ENCODE measurements at regions not wholly inside any gene's neighbourhood (a gene's known extent, or its start where the extent isn't known, plus 50 kb on each side); places are given as distances from the start of the nearest gene placed in this dataset.

DNA sequence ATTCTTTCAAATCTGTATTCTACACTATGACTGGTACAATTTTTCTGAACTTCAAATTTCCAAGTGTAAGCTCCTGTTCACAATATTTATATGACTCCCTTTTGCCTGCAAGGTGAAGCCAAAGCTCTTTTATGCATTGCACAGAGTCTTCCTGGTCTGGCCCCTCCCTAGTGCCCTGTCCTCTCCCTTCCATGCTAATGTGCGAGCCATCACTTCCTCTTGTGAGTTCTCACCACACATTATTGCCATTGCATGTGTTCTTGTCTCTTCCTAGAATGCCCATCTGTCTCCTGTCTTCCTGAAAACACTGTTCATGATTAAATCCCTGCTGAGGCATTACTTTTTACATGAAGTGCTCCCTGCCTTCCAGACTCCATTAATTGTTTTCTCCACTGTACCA, 169.9 kb downstream of the MC4R start:
- Mint-ChIP-seq H3K4me1 (ENCODE audit: low read depth) (no peaks in the 10 kb centered on the region), H3K27ac (no peak overlapping the region), H3K4me3 (ENCODE audit: low read depth) (no peak overlapping the region), H3K27me3 (peaks cover 12% of the 10 kb centered on the region), H3K9me3 (ENCODE audit: low read depth) (no peaks in the 10 kb centered on the region), H3K36me3 (ENCODE audit: insufficient read depth) (no peaks in the 10 kb centered on the region)
- TF ChIP-seq, protein P1, sequence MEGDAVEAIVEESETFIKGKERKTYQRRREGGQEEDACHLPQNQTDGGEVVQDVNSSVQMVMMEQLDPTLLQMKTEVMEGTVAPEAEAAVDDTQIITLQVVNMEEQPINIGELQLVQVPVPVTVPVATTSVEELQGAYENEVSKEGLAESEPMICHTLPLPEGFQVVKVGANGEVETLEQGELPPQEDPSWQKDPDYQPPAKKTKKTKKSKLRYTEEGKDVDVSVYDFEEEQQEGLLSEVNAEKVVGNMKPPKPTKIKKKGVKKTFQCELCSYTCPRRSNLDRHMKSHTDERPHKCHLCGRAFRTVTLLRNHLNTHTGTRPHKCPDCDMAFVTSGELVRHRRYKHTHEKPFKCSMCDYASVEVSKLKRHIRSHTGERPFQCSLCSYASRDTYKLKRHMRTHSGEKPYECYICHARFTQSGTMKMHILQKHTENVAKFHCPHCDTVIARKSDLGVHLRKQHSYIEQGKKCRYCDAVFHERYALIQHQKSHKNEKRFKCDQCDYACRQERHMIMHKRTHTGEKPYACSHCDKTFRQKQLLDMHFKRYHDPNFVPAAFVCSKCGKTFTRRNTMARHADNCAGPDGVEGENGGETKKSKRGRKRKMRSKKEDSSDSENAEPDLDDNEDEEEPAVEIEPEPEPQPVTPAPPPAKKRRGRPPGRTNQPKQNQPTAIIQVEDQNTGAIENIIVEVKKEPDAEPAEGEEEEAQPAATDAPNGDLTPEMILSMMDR (IDR thresholded peaks at IDR 0.05; ENCODE audit: unreplicated experiment), result no peak
- no peak for DNase-seq (ENCODE audit: low spot score, unreplicated experiment)

DNA sequence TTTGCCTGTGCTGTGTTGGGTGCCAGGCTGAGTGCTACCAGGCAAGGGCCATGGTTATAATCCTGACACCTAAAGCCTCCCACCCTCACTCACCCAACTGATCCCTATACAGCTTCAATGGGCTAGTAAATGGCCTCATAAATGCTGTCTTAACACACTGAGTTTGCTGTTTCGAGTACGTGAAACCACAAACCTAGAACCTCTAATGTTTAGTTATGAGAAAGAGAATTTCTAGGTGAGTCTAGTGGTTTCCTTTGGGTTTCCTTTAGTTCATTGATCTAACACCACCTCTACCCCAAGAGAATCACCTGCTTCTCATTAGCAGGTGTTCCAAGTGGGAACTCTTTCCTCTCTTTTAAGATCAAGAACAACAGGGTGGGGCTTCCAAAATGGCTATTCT, 172.0 kb downstream of the MC4R start:
- no peaks in the 10 kb centered on the region for H3K9me3 Mint-ChIP-seq (ENCODE audit: low read depth)
- no peaks in the 10 kb centered on the region for H3K4me1 Mint-ChIP-seq (ENCODE audit: low read depth)
- H3K36me3 Mint-ChIP-seq (ENCODE audit: insufficient read depth), result no peaks in the 10 kb centered on the region
- no peak overlapping the region for H3K27ac Mint-ChIP-seq
- peaks cover 24% of the 10 kb centered on the region for H3K27me3 Mint-ChIP-seq
- TF ChIP-seq, protein P1 (IDR thresholded peaks at IDR 0.05; ENCODE audit: unreplicated experiment), result no peak
- H3K4me3 Mint-ChIP-seq (ENCODE audit: low read depth), result no peak overlapping the region
- no peak for DNase-seq (ENCODE audit: low spot score, unreplicated experiment)

DNA sequence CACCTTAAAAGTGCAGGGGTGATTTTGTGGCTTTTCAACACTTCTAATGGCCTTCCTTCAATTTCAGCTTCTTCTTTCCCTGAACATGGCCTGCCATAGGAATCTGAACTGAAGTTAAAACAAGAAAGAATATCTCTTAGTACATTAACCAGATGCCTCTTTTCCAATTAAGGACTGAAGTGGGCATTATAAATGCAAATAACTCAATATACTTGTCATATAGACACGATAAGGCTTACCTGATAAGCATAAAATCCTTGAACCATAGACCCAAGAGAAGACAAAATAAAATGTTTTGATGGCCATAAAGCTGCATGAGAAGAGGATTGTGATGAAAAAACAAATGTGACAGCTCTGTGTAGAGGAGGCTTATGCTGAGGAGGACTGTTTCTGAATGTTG, 173.1 kb downstream of the MC4R start:
- DNase-seq (ENCODE audit: low spot score, unreplicated experiment), result no peak
- H3K27me3 Mint-ChIP-seq, result peaks cover 24% of the 10 kb centered on the region
- H3K36me3 Mint-ChIP-seq (ENCODE audit: insufficient read depth), result no peaks in the 10 kb centered on the region
- TF ChIP-seq, protein P1 (IDR thresholded peaks at IDR 0.05; ENCODE audit: unreplicated experiment), result no peak
- no peaks in the 10 kb centered on the region for H3K9me3 Mint-ChIP-seq (ENCODE audit: low read depth)
- no peaks in the 10 kb centered on the region for H3K4me1 Mint-ChIP-seq (ENCODE audit: low read depth)
- H3K4me3 Mint-ChIP-seq (ENCODE audit: low read depth), result no peak overlapping the region
- no peak overlapping the region for H3K27ac Mint-ChIP-seq

DNA sequence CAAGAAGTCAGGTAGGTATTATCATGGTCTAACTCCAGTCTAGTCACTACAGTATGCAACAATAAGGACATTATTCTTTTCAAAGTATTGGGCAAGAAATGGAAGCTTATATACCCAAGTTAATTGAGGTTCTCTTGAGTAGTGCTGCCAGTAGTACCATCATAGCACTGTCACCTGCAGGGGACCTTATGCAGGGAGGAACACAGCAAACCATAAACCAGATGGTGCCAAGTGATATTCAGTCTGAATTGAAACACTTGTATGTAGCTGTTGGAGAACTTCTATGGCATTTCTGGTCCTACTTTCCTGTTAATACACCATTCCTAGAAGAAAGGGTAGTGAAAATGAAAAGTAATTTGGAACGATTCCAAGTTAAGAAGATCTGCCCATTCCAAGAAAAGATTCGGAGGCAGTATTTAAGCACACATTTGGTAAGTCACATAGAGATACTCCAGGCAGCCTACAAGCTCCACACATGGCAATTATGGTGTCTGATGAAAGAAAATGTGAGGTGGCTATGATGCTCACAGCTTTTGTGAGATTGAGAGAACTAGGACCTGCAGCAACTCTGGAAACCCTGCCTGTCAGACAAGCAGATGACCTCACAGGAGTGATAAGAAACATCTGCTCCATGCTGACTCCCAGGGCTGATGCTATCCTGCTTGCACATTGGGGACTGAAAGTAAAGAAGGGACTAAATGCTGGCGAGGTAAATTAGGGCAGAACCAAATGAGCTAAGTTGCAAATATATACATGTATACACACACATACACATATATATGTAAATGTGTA, 174.7 kb downstream of the MC4R start:
- DNase-seq (ENCODE audit: low spot score, unreplicated experiment), result no peak
- H3K27ac Mint-ChIP-seq, result no peak overlapping the region
- peaks cover 24% of the 10 kb centered on the region for H3K27me3 Mint-ChIP-seq
- H3K9me3 Mint-ChIP-seq (ENCODE audit: low read depth), result no peaks in the 10 kb centered on the region
- H3K4me3 Mint-ChIP-seq (ENCODE audit: low read depth), result no peak overlapping the region
- H3K36me3 Mint-ChIP-seq (ENCODE audit: insufficient read depth), result no peaks in the 10 kb centered on the region
- TF ChIP-seq, protein P1 (IDR thresholded peaks at IDR 0.05; ENCODE audit: unreplicated experiment), result no peak
- H3K4me1 Mint-ChIP-seq (ENCODE audit: low read depth), result peaks cover under 1% of the 10 kb centered on the region

DNA sequence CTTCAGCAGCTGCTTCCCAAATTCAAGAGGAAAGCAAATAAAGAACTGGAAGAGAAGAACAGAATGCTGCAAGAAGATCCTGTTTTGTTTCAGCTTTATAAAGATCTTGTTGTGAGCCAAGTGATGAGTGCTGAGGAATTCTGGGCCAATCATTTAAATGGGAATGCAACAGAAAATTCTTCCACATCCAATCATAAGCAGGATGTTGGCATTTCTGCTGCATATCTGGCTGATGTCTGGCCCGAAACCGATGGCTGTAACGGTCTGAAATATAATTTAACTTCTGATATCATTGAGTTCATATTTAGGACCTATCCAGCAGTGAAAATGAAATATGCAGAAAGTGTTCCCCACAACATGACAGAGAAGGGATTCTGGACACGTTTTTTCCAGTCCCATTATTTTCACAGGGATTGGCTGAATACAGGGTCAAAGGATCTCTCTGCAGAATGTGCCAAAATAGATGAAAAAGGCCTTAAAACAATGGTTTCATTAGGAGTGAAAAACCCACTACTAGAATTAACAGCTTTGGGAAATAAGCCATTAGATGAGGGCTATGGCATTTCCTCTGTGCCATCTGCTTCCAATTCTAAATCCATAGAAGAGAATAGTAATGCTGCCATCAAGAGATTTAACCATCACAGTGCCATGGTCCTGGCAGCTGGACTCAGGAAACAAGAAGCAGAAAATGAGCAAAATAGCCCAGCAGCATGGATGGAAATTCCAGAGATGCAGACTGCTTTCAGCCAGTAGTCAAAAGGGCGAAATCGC, 175.6 kb downstream of the MC4R start:
- H3K27me3 Mint-ChIP-seq, result peaks cover 21% of the 10 kb centered on the region
- H3K9me3 Mint-ChIP-seq (ENCODE audit: low read depth), result no peaks in the 10 kb centered on the region
- peaks cover 4% of the 10 kb centered on the region for H3K4me1 Mint-ChIP-seq (ENCODE audit: low read depth)
- no peak overlapping the region for H3K4me3 Mint-ChIP-seq (ENCODE audit: low read depth)
- no peaks in the 10 kb centered on the region for H3K36me3 Mint-ChIP-seq (ENCODE audit: insufficient read depth)
- no peak overlapping the region for H3K27ac Mint-ChIP-seq
- TF ChIP-seq, protein P1 (IDR thresholded peaks at IDR 0.05; ENCODE audit: unreplicated experiment), result no peak
- DNase-seq (ENCODE audit: low spot score, unreplicated experiment), result no peak

Measured in progenitor cell of endocrine pancreas (in vitro differentiated cells).